Stomach (tissue), 4 donors: ENCODE measurements at regions not wholly inside any gene's neighbourhood (a gene's known extent, or its start where the extent isn't known, plus 50 kb on each side); places are given as distances from the start of the nearest gene placed in this dataset.

Source experiments
- POLR2A ChIP-seq, 4 donors: fragments of 450-650 bp; IDR thresholded peaks; one replicate each; pipeline ENCODE4 v1.6.1; 2016; ENCODE audit warnings: antibody characterized with exemption in 4 of 4, control low read depth in 2 of 4, mild to moderate bottlenecking in 1 of 4, moderate library complexity in 1 of 4
- POLR2AphosphoS5 ChIP-seq, 3 donors: sonication (generic); formaldehyde crosslinking; IDR thresholded peaks; one replicate each; pipeline ENCODE4 v1.6.1; 2016; ENCODE audit warnings: antibody characterized with exemption in 3 of 3
- TF ChIP-seq, protein P1 (sequence below), 7 experiments: fragments of 450-650 bp in 4 of 7; fragments of 200-600 bp in 3 of 7; sonication (generic) in 3 of 7; IDR thresholded peaks; one replicate each; pipeline ENCODE4 v1.5.1; 2016 to 2019; ENCODE audit warnings: antibody characterized with exemption in 7 of 7, control low read depth in 2 of 7, mild to moderate bottlenecking in 1 of 7

DNA sequence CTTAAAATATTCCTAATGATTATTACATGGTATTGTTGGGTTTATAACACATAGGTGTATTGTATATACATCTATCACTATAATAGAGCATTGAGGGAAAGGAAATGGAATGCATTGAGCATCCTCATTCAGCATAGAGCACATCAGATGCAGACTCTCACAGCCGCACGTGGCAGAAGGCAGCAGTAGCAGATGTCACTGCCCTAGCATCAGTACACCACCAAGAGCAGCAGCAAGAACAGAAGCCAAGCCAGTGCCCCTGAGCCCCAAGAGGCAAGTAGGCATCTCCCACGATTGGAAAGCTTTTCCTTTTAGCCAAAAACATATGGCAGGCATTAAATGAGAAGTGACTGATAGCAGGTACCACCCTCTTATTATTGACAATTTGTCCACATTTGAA, 510.0 kb downstream of the TNS3 start:
- TF ChIP-seq POLR2A (IDR thresholded peaks at IDR 0.05): no peak
- TF ChIP-seq, protein P1, sequence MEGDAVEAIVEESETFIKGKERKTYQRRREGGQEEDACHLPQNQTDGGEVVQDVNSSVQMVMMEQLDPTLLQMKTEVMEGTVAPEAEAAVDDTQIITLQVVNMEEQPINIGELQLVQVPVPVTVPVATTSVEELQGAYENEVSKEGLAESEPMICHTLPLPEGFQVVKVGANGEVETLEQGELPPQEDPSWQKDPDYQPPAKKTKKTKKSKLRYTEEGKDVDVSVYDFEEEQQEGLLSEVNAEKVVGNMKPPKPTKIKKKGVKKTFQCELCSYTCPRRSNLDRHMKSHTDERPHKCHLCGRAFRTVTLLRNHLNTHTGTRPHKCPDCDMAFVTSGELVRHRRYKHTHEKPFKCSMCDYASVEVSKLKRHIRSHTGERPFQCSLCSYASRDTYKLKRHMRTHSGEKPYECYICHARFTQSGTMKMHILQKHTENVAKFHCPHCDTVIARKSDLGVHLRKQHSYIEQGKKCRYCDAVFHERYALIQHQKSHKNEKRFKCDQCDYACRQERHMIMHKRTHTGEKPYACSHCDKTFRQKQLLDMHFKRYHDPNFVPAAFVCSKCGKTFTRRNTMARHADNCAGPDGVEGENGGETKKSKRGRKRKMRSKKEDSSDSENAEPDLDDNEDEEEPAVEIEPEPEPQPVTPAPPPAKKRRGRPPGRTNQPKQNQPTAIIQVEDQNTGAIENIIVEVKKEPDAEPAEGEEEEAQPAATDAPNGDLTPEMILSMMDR (IDR thresholded peaks at IDR 0.05): no peak
- TF ChIP-seq POLR2AphosphoS5 (IDR thresholded peaks at IDR 0.05): no peak
